EL (cell line): ENCODE measurements at regions not wholly inside any gene's neighbourhood (a gene's known extent, or its start where the extent isn't known, plus 50 kb on each side); places are given as distances from the start of the nearest gene placed in this dataset.
A peak's percentile ranks its signal among the peaks of the same experiment; 100 is the strongest.
"Not testable (repeated sequence)": the region's sequence is repeated elsewhere in the genome, so short reads cannot be mapped to it uniquely, and the experiment has no call there.

Experiments
- DNase-seq: peaks from one replicate; pipeline ENCODE4 v3.0.0-alpha.2; 2016

DNA sequence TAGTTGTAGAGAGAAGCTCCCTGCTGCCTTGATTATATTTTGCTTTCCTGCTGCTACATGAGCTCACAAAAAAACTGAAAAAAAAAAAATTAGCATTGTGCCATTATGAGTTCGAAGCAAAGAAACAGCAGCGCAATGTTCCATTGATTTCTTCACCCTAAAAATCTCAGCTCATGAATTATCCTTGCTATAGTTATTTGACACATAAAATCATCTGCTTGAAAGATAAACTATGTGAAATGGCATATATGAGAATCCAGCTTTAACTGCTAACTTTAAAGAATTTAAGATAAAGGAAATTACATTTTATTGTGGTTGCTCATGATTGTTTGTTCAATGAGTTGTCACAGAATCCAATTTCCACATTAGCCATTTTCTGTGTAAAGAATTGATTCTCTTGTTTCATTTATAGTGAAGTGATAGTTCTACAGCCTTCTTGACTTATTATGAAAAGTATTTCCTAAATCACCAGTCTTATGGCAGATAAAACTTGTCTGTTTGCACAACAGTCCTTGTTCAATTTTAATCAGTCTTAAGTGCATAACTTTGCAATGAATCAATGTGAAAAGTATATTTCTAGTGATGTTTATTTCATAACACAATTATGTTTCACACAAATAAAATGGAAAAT lies 1275.0 kb upstream of the CDH9 start:
- no peak for DNase-seq

- DNase-seq, result no peak
Measured at GRCh38 chr5:28310696-28311095, 1272.3 kb upstream of the CDH9 start.

DNA sequence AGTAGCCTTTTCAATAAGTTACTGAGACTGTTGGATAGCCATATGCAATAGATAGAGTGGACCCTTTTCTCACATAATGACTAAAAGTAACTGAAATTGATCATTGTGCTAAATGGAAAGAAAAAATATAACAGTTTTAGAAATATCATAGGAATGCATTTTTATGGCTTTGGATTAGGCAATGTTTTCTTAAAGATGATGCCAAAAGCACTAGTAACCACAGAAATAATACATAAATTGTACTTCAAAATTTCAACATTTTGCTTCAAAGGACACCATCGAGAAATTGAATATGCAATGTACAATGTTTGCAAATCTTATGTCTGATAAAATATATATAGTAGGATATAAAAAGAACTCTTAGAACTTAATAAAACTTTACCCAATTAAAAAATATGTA lies 1267.5 kb upstream of the CDH9 start:
- no peak for DNase-seq

GRCh38 chr5:28301712-28302111 lies 1263.3 kb upstream of the CDH9 start:
- peak; percentile 0 for DNase-seq

GRCh38 chr5:28296254-28297013 lies 1258.0 kb upstream of the CDH9 start:
- DNase-seq, result no peak

DNA sequence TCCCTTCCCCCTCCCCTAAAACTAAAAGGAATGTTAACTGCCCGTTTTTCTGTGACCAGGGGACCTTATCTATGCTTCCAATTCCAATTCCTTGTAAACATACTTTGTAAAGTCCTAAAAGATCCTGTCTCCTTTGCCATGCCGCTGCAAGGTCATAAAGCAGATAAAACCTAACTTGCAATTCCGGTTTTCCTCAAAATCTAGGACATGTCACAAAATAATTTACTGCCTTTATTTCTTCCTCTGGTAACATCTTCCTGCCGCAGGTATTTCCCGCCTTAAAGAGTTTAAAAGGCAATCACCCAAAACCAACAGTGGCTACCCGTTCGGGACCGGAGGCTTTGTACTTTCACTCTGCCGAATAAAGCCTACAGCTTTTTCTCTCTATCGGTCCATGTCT lies 1248.6 kb upstream of the CDH9 start:
- not testable (repeated sequence) for DNase-seq

GRCh38 chr5:28286566-28286965 lies 1248.2 kb upstream of the CDH9 start:
- no peak for DNase-seq

- DNase-seq, result no peak
Measured at GRCh38 chr5:28284788-28285187, 1246.4 kb upstream of the CDH9 start.

GRCh38 chr5:28281351-28281750 lies 1243.0 kb upstream of the CDH9 start:
- DNase-seq, result no peak

DNA sequence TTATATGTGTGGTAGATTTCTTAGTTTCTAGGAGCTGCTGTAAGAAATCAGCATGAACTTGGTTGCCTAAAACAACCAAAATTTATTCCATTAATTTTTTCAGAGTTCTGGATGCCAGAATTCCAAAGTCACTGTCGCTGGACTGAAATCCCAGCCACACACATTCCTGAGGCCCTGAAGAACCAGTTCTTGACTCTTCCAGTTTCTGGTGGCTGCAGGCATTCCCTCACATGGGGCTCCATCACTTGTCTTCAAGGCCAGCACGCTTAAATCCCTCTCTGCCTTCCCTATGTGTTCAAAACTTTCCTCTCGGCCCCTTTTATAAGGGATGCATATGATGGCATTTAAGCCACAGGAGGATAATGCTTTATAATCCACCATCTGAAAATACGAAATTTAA lies 1237.5 kb upstream of the CDH9 start:
- no peak for DNase-seq

- no peak for DNase-seq
Measured at GRCh38 chr5:28269978-28270377, 1231.6 kb upstream of the CDH9 start.

DNA sequence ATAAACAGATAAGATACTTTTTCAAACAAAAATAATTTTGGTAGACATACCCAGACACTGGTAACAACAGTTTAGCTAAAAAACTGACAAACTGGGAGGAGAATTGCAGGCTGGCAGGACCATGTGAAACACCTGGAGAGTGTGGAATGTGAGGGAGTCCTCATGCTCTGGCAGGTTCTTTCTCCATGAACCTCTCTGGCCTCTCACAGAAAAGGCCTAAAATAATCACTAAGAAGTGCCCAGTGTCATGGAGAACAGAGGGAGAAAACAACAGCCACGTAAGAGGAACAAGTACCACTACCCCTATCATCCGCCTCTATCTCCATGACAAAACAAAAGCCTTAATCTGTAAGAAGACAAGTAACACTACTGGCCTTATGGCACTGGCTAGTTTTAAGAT lies 1227.5 kb upstream of the CDH9 start:
- DNase-seq, result no peak

GRCh38 chr5:28254846-28255245 lies 1216.5 kb upstream of the CDH9 start:
- DNase-seq, result no peak

GRCh38 chr5:28253431-28253830 lies 1215.0 kb upstream of the CDH9 start:
- DNase-seq, result no peak

GRCh38 chr5:28249771-28250415 lies 1211.5 kb upstream of the CDH9 start:
- no peak for DNase-seq

DNA sequence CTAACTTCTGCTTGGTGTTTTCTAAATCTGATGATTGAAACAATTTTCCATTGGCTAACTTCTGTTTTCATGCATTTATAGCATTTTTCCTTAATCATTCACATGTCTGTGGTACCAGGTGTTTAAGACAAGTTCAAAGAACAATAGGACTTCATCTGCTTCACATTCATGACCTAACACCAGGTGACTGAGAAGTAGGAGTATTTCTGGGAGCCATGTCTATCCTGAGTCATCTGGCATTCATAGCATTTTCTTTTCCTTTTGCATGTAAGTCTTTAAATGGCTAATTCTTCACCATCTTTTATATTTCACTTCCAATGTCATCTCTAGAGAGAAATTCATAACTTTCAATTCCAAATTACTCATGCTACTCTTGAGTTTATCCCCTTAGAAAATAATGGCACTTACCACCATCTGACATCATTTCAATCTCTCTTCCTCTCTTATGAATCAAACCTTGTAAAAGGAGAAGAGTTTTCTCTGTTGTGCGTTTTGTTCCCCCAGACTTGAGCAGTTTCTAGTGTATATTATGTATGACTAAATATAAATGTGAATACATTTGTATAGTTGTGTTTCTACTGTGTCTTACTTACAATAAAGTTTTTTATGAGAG lies 1196.1 kb upstream of the CDH9 start:
- DNase-seq, result no peak

DNA sequence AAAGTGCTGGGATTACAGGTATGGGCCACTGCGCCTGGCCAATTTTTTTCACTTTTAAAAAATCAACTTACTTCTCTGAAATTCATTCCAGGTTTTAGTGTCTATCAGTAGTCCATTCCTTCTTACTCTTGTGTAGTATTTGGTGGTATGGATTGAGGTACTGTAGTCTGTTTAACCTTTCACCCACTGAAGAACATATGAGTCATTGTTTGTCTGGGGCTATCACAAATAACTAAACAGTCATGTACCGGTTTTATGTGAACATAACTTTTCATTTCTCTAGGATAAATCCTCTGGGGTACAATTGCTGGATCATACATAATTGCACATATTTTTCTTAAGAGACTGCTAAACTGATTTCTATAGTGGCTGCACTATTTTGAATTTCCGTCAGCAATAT lies 1188.0 kb upstream of the CDH9 start:
- DNase-seq, result no peak

- DNase-seq, result no peak
Measured at GRCh38 chr5:28219539-28219938, 1181.2 kb upstream of the CDH9 start.

DNA sequence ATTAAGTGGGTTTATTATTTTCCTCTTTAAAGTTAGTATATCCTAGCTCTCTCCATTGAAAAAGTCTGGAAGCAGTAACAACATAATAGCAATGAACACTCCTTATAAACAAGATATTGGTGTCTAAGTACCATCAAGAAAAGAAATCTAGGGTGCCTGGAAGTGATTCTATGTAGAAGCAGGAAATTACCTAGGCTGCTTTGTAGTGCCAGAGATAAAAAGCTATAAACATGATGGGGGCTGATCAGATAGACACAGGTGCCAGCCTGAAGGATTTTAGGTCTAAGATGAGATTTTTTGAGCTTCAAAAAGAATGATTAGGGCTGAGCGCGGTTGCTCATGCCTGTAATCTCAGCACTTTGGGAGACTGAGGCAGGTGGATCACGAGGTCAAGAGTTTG lies 1179.3 kb upstream of the CDH9 start:
- DNase-seq, result no peak

DNA sequence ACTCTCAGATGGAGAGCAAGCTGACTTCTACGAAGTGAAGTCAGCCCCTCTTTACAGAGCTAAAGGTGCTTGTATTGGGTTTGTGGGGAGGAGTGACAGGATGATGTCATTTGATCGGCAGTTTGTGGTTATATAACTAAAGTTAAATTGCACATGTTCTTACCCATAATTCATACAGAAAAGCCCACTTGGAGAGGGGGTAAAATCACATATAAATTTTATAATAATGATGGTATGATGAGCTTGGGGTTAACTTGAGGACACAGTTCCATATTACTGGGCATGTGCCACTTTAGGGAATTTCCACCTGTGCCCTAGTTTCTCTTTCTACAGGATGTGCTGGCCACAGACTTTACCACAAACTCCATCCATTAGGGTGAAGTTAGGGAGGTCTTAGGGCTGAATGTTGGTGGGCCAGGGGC lies 1178.6 kb upstream of the CDH9 start:
- DNase-seq, result no peak

GRCh38 chr5:28215091-28215490 lies 1176.7 kb upstream of the CDH9 start:
- no peak for DNase-seq

GRCh38 chr5:28214292-28214691 lies 1175.9 kb upstream of the CDH9 start:
- DNase-seq, result no peak

GRCh38 chr5:28208356-28208755 lies 1170.0 kb upstream of the CDH9 start:
- no peak for DNase-seq

- DNase-seq, result no peak
Measured at GRCh38 chr5:28190011-28190410, 1151.6 kb upstream of the CDH9 start.
